Glomerular visceral epithelial cell (primary cell): ENCODE measurements at regions not wholly inside any gene's neighbourhood (a gene's known extent, or its start where the extent isn't known, plus 50 kb on each side); places are given as distances from the start of the nearest gene placed in this dataset.
"Not testable (repeated sequence)": the region's sequence is repeated elsewhere in the genome, so short reads cannot be mapped to it uniquely, and the experiment has no call there.

Experiments
- DNase-seq: peaks from one replicate; pipeline ENCODE4 v3.0.0-alpha.2; 2016; ENCODE audit errors: extremely low spot score

- DNase-seq: not testable (repeated sequence)
Measured at GRCh38 chr13:103457050-103457449, 390.8 kb upstream of the SLC10A2 start.

- no peak for DNase-seq
Measured at GRCh38 chr13:103451656-103452055, 385.4 kb upstream of the SLC10A2 start.

GRCh38 chr13:103443604-103444003 is 377.4 kb upstream of the SLC10A2 start:
- DNase-seq: no peak

- DNase-seq: no peak
Measured at GRCh38 chr13:103437651-103438050, 371.4 kb upstream of the SLC10A2 start.

- DNase-seq: no peak
Measured at GRCh38 chr13:103436057-103436654, 369.9 kb upstream of the SLC10A2 start.

GRCh38 chr13:103431856-103432255 is 365.6 kb upstream of the SLC10A2 start:
- DNase-seq: no peak

- no peak for DNase-seq
Measured at GRCh38 chr13:103430368-103430767, 364.2 kb upstream of the SLC10A2 start.

- DNase-seq: no peak
Measured at GRCh38 chr13:103410002-103410401, 343.8 kb upstream of the SLC10A2 start.

- no peak for DNase-seq
Measured at GRCh38 chr13:103406967-103407366, 340.8 kb upstream of the SLC10A2 start.

- no peak for DNase-seq
Measured at GRCh38 chr13:103405297-103405696, 339.1 kb upstream of the SLC10A2 start.

GRCh38 chr13:103403814-103404213 is 337.6 kb upstream of the SLC10A2 start:
- DNase-seq: no peak

- DNase-seq: no peak
Measured at GRCh38 chr13:103403148-103403740, 337.0 kb upstream of the SLC10A2 start.

GRCh38 chr13:103395139-103395538 is 328.9 kb upstream of the SLC10A2 start:
- no peak for DNase-seq

- DNase-seq: no peak
Measured at GRCh38 chr13:103394618-103395017, 328.4 kb upstream of the SLC10A2 start.

- DNase-seq: no peak
Measured at GRCh38 chr13:103391936-103392335, 325.7 kb upstream of the SLC10A2 start.

- DNase-seq: no peak
Measured at GRCh38 chr13:103388839-103389238, 322.6 kb upstream of the SLC10A2 start.

GRCh38 chr13:103386341-103386740 is 320.1 kb upstream of the SLC10A2 start:
- peak; percentile 64 for DNase-seq

- no peak for DNase-seq
Measured at GRCh38 chr13:103373916-103374315, 307.7 kb upstream of the SLC10A2 start.

GRCh38 chr13:103371271-103371670 is 305.1 kb upstream of the SLC10A2 start:
- DNase-seq: peak; percentile 59

- no peak for DNase-seq
Measured at GRCh38 chr13:103370790-103371189, 304.6 kb upstream of the SLC10A2 start.

GRCh38 chr13:103358255-103358932 is 292.2 kb upstream of the SLC10A2 start:
- DNase-seq: no peak

GRCh38 chr13:103356226-103356864 is 290.1 kb upstream of the SLC10A2 start:
- no peak for DNase-seq

- DNase-seq: no peak
Measured at GRCh38 chr13:103354171-103354570, 288.0 kb upstream of the SLC10A2 start.
